HL-60 (cell line): ENCODE measurements at regions not wholly inside any gene's neighbourhood (a gene's known extent, or its start where the extent isn't known, plus 50 kb on each side); places are given as distances from the start of the nearest gene placed in this dataset.

Experiments used
- DNase-seq, 2 experiments: peaks; one replicate each; pipeline ENCODE4 v3.0.0-alpha.2; 2010 to 2020; ENCODE audit warnings: low read depth in 1 of 2, low spot score in 1 of 2
- H3K27ac ChIP-seq: fragments of 250-450 bp; sonication (Bioruptor Pico); replicated peaks from 2 replicates; pipeline ENCODE4 v1.5.1; 2020; ENCODE audit warnings: mild to moderate bottlenecking, moderate library complexity
- H3K27me3 ChIP-seq: fragments of 250-450 bp; sonication (Bioruptor Pico); 2 replicates; pipeline ENCODE4 v1.5.1; 2021; ENCODE audit warnings: mild to moderate bottlenecking, moderate library complexity; ENCODE audit not compliant: insufficient read depth, poor library complexity, severe bottlenecking
- H3K4me3 ChIP-seq: replicated peaks from 2 replicates; pipeline ENCODE4 v1.5.1; 2011; ENCODE audit warnings: mild to moderate bottlenecking, control low read depth, low read length; ENCODE audit not compliant: insufficient read depth
- GABPA ChIP-seq: IDR thresholded peaks from 2 replicates; pipeline ENCODE4 v1.6.1; 2012; ENCODE audit warnings: low read depth
- POLR2AphosphoS5 ChIP-seq: IDR thresholded peaks from 2 replicates; pipeline ENCODE4 v1.6.1; 2012; ENCODE audit warnings: low read depth
- SPI1 ChIP-seq: IDR thresholded peaks from 2 replicates; pipeline ENCODE4 v1.6.1; 2012; ENCODE audit warnings: low read depth, mild to moderate bottlenecking, borderline replicate concordance
- TF ChIP-seq, protein P1 (sequence below): IDR thresholded peaks from 2 replicates; pipeline ENCODE4 v1.6.1; 2012; ENCODE audit warnings: low read depth; ENCODE audit not compliant: insufficient replicate concordance
- TF ChIP-seq, protein P2 (sequence below): IDR thresholded peaks from one replicate; pipeline ENCODE4 v1.5.1; 2011; ENCODE audit warnings: low read length, control low read depth, inconsistent platforms; ENCODE audit not compliant: insufficient read depth

DNA sequence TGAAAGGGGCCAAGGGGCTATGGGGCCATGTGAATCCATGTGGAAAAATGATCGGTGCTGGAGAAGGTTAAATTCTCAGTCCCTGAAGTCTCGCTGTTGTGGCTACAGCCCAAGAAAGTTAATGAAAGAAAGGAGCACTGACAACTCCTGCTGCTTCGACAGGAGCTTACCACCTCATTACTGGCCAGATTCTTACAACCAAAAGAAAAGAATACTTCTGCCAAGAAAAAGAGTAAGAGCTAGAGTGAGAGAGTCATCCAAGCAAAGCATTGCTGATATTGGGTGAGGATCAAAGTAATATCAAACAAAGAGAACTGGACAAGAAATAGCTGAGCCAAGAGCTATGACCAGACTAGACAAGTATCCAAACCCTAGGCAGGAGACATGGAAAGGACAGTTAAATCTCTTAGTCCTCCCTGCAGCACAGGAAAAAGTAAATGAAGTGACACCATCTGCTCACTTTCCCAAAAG, 348.4 kb upstream of the PLSCR5 start:
- no peak overlapping the region for H3K27ac ChIP-seq
- DNase-seq, result no peak
- no peak overlapping the region for H3K4me3 ChIP-seq
- TF ChIP-seq POLR2AphosphoS5 (no peak), GABPA (no peak), SPI1 (no peak)
- TF ChIP-seq, protein P1, sequence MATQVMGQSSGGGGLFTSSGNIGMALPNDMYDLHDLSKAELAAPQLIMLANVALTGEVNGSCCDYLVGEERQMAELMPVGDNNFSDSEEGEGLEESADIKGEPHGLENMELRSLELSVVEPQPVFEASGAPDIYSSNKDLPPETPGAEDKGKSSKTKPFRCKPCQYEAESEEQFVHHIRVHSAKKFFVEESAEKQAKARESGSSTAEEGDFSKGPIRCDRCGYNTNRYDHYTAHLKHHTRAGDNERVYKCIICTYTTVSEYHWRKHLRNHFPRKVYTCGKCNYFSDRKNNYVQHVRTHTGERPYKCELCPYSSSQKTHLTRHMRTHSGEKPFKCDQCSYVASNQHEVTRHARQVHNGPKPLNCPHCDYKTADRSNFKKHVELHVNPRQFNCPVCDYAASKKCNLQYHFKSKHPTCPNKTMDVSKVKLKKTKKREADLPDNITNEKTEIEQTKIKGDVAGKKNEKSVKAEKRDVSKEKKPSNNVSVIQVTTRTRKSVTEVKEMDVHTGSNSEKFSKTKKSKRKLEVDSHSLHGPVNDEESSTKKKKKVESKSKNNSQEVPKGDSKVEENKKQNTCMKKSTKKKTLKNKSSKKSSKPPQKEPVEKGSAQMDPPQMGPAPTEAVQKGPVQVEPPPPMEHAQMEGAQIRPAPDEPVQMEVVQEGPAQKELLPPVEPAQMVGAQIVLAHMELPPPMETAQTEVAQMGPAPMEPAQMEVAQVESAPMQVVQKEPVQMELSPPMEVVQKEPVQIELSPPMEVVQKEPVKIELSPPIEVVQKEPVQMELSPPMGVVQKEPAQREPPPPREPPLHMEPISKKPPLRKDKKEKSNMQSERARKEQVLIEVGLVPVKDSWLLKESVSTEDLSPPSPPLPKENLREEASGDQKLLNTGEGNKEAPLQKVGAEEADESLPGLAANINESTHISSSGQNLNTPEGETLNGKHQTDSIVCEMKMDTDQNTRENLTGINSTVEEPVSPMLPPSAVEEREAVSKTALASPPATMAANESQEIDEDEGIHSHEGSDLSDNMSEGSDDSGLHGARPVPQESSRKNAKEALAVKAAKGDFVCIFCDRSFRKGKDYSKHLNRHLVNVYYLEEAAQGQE, result no peak
- TF ChIP-seq, protein P2, sequence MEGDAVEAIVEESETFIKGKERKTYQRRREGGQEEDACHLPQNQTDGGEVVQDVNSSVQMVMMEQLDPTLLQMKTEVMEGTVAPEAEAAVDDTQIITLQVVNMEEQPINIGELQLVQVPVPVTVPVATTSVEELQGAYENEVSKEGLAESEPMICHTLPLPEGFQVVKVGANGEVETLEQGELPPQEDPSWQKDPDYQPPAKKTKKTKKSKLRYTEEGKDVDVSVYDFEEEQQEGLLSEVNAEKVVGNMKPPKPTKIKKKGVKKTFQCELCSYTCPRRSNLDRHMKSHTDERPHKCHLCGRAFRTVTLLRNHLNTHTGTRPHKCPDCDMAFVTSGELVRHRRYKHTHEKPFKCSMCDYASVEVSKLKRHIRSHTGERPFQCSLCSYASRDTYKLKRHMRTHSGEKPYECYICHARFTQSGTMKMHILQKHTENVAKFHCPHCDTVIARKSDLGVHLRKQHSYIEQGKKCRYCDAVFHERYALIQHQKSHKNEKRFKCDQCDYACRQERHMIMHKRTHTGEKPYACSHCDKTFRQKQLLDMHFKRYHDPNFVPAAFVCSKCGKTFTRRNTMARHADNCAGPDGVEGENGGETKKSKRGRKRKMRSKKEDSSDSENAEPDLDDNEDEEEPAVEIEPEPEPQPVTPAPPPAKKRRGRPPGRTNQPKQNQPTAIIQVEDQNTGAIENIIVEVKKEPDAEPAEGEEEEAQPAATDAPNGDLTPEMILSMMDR, result no peak
- H3K27me3 ChIP-seq, result no peaks in the 10 kb centered on the region

DNA sequence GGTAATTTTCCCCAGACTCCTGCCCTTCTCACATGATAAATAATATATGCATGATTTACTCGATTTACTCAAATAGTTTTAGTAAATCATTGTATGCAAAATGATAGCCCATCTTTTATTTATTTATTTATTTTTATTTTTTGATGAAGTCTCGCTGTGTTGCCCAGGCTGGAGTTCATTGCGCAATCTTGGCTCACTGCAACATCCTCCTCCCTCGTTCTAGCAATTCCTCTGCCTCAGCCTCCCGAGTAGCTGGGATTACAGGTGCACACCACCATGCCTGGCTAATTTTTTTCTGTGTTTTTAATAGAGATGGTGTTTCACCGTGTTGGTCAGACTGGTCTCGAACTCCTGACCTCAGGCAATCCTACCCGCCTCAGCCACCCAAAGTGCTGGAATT, 343.8 kb upstream of the PLSCR5 start:
- no peaks in the 10 kb centered on the region for H3K27me3 ChIP-seq
- no peak overlapping the region for H3K27ac ChIP-seq
- TF ChIP-seq, protein P1, result no peak
- no peak for TF ChIP-seq POLR2AphosphoS5
- TF ChIP-seq, protein P2, result no peak
- TF ChIP-seq GABPA, result no peak
- no peak overlapping the region for H3K4me3 ChIP-seq
- no peak for DNase-seq

DNA sequence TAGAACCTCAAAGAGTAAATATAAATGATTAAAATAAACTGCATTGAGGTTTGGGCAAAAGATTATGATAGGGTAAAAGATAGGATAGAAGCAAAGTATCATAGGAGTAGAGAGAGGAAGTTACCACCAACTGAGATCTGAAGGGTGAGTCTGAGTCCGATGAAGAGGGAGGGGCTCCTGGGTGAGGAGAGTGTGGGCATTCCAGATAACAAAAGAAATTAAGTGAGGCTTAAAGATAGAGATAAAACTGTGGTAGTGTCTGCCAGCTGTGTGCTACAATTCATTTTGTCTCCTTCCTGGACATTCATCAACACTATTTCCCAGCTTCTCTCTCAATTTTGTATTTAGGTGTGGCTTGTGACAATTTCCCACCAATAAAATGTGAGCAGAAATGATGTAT, 343.0 kb upstream of the PLSCR5 start:
- Histone ChIP-seq H3K27ac (no peak overlapping the region), H3K4me3 (no peak overlapping the region), H3K27me3 (no peaks in the 10 kb centered on the region)
- no peak for DNase-seq
- TF ChIP-seq POLR2AphosphoS5, result no peak
- no peak for TF ChIP-seq GABPA
- TF ChIP-seq, protein P1, result no peak
- TF ChIP-seq SPI1, result no peak
- TF ChIP-seq, protein P2, result no peak
